GM12874 (cell line): ENCODE measurements at regions not wholly inside any gene's neighbourhood (a gene's known extent, or its start where the extent isn't known, plus 50 kb on each side); places are given as distances from the start of the nearest gene placed in this dataset.

Experiments
- CTCF ChIP-seq: IDR thresholded peaks from 2 replicates; pipeline ENCODE4 v1.5.1; 2011; ENCODE audit warnings: low read depth, mild to moderate bottlenecking, control low read depth, low read length, moderate library complexity; ENCODE audit not compliant: insufficient read depth

DNA sequence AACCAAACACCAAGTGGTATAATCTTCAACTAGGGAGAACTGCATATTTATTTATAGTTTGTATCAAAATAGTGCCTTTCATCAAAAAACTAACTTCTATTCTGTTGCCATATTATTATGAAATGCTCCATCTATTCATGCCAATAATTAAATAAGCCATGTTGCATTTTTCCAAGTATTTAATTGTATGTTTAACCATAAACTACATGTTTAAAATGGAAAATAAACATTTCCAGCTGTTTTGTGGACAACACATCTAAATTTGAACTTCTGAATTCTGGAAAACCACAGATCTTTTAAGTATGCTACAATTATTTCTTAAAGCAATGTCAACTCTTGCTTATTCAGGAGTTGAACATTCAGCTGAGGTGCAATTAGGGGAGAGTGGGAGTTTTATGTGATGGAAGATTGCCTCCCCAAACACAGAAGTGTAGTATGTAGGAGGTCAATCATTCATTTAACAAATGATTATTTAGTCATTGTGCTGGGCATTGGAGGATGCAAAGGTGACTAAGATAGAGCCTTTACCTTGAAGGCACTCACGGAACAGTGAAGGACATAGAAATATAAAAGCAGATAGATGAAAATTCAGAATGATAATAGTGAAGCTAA lies 80.7 kb upstream of the PPP1R3C start:
- TF ChIP-seq CTCF = no peak

DNA sequence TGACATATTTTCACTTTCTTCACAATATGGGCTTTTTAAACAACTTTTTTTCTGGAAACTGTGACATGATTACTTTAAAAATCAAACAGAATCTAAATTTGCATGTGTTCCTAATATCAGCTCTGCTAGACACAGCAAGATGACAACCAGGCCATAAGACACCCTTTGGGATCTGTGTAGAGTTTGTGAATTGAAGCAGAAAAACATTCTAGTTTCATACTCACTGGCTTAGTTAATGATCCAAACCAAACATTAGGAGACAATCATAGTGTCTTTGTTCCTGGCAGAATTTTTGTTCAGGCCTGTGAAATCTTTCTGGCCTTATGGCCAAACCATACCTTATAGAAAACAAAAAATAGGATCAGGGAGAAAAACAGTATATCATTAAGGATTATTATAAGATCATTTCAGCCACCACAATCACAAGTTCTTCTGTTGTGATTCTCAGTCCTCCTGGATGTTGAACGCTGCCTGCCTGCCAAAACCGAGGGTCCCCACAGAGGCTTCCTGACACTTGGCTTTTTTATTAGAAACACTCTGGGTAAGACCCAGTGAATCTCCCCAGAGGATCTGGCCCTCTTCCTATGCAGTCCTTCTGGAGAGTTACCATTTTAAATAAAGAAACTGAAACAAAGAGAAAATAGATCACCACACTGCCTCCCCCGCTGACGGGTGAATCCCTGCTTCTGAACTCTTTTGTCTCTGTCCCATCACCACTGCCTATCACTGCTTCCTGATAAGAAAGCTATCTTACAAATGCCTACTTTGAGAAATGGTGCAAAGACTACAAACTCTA lies 79.2 kb upstream of the PPP1R3C start:
- no peak for TF ChIP-seq CTCF

DNA sequence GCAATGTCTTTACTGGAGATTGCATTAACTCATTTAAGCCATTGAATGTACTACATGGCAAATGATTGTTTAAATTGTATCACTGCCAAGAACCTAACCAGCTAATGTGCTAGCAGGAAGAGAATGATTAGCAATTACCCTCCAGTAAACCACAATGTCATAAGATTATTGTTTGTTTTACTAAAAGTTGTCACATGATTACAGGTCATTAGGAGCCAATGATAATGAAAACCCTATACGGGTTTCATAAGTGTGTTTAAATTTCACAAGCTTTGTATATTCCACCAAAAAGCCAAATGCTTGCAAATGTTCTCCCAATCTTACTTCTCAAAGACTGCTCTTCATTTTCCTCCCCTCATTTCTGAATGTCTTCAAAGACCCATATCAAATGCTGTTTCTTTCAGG lies 76.5 kb upstream of the PPP1R3C start:
- no peak for TF ChIP-seq CTCF

DNA sequence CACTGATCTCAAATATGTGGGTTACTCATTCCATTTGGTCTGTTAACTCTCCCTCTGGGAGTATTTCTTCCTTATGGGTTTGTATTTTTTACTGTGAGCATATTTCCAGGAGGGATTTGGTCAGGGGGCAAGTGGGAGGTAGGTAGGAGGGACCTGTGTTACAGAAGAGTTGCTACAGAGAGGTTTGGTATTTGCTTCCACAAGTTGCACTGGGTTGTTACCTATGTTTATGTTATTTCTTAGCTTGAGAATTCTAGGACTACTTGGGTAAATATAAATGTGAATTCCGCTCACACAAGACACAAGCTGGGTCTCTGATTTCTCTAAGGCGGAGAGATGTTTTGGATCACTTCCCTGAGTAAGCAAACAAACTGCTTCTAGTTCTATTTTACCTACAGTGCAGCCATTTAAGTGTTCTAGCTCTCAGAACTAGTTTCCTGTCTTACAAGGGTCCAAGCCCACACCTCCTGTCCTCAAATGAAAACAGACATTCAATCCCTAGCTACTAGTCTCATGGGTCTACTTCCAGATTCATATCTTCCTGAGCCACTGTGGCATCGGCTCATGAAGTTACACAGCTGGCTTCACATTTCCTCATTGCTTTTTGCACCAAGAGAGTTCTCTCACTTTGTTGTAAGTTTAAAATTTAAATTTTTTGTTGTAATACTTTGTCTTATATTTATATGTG lies 75.4 kb upstream of the PPP1R3C start:
- no peak for TF ChIP-seq CTCF

GRCh38 chr10:91707236-91707635 lies 74.4 kb upstream of the PPP1R3C start:
- no peak for TF ChIP-seq CTCF

- no peak for TF ChIP-seq CTCF
These were observed 73.2 kb upstream of the PPP1R3C start for GRCh38 chr10:91705948-91706670.

DNA sequence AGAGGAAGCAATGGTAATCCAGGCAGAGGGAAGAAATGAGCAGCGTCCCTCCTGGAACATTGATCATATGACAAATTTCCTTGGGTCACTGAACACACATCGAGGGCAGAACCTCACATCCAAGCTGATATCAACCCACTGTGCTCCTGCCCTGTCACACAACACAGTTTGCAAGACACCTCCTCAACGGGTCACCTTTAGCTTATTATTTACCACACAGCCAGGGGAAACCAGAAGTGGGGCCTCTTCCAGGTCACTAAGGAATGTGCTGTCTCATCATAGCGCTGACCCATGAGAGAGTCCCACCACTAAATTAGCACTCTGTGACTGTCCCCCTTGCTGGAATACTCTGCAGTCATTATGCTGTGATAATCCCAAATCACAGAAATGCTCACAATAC lies 69.7 kb upstream of the PPP1R3C start:
- no peak for TF ChIP-seq CTCF
